AG09309 (cell line): ENCODE measurements at regions not wholly inside any gene's neighbourhood (a gene's known extent, or its start where the extent isn't known, plus 50 kb on each side); places are given as distances from the start of the nearest gene placed in this dataset.
A peak's percentile ranks its signal among the peaks of the same experiment; 100 is the strongest.

Experiments
- DNase-seq: peaks from one replicate; pipeline ENCODE4 v3.0.0-alpha.2; 2010; ENCODE audit warnings: low read depth
- H3K4me3 ChIP-seq: 2 replicates; pipeline ENCODE4 v1.5.1; 2011; ENCODE audit warnings: mild to moderate bottlenecking, low read depth, low read length, moderate library complexity; ENCODE audit not compliant: control insufficient read depth
- CTCF ChIP-seq: IDR thresholded peaks from 2 replicates; pipeline ENCODE4 v1.5.1; 2011; ENCODE audit warnings: mild to moderate bottlenecking, low read depth, low read length, inconsistent platforms; ENCODE audit not compliant: insufficient read depth, control insufficient read depth; ENCODE audit errors: missing control alignments

- TF ChIP-seq CTCF = no peak
- no peak overlapping the region for H3K4me3 ChIP-seq
- no peak for DNase-seq
These were observed 140.6 kb downstream of the VAPA start for GRCh38 chr18:10054366-10054765.

DNA sequence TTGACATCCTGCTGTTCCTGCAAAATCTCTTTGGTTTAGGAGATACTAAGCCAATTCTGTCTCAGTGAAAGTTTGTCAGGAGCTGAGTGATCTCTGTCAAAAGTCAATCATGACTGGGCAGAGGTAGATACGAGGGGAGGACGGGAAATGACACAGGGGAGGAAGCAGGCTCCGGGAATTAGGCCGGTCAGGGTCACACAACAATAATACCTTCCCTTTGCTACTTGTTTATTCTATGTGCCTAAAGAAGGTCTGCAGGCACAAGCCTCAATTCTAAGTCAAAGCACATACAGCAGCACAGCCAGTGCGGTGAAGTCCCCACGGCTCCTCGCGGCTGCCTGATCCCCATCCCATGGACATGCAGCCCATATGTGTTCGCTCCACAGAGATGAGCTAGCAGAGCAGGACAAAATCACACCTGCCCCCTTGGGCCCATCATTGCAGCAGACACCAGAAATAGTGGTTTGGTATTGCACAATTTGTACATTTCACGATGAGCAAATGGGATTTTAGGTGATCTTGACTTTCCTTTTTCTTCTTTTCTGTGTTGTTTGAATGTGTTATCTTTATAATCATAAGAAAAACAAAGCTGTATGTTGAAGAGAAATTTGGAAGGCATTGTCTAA is 141.4 kb downstream of the VAPA start:
- H3K4me3 ChIP-seq = no peak overlapping the region
- no peak for TF ChIP-seq CTCF
- no peak for DNase-seq

DNA sequence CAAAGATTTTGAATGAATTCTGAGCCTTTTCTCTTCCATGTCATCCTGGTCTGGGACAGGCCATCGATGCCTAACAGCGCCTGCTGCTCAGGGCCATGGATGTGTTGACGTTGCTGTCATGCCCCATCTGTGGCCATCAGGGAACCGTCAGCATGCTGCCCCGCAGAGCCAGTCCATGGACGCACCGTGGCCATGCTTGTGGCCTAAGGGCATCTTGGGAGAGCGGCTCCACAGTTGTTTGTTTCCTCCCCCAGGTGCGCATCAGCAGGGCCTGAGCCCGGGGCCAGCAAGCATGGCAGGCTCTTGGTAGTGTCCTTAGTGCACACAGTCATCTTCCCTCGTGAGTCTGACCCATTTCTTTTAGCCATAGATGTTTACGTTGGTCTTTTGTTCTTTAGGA is 142.7 kb downstream of the VAPA start:
- TF ChIP-seq CTCF = no peak
- H3K4me3 ChIP-seq = no peak overlapping the region
- no peak for DNase-seq

- H3K4me3 ChIP-seq = no peak overlapping the region
- DNase-seq = no peak
- no peak for TF ChIP-seq CTCF
These were observed 143.6 kb downstream of the VAPA start for GRCh38 chr18:10057401-10057893.

DNA sequence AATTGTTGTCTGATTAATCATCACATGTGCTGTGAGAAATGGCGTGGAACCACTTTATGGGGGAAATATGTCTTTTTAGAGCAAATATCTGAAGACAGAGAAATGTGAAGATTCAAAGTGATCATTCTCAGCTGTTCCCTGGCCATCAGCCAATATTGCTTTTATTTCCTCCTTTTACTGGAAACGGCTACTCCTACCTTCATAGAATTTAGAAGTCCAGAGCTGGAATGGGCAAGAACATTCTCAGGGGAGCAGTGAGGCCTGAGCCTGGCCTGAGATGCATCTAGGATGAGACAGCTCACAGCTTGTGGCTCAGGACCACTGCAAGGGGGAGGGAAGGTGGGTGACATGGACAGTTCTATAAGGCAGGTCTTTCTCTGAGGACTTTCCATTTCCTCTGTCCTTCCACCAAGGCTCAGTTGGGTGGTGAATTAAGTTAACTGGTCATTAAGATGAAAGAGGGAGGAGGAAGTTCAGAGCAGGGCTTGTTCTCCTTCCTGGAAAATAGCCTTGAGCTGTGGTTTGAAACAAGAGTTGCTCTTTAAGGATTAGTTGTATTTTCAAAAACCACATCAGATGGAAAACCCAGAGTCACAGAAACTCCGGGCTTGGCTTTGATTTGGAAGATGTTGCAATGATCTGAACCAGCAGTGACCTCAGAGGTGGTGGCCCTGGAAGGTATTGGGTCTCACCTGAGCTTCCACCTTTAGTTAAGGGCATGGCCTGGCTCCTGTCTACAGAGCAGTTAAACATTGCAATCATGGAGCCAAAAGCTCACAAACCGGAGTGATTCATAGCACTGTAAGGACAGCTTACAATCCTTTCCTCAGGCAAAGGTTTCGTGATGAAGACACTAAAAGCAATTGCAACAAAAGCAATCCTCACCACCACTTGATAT is 144.3 kb downstream of the VAPA start:
- TF ChIP-seq CTCF = no peak
- no peak overlapping the region for H3K4me3 ChIP-seq
- peak; percentile 70 for DNase-seq

DNA sequence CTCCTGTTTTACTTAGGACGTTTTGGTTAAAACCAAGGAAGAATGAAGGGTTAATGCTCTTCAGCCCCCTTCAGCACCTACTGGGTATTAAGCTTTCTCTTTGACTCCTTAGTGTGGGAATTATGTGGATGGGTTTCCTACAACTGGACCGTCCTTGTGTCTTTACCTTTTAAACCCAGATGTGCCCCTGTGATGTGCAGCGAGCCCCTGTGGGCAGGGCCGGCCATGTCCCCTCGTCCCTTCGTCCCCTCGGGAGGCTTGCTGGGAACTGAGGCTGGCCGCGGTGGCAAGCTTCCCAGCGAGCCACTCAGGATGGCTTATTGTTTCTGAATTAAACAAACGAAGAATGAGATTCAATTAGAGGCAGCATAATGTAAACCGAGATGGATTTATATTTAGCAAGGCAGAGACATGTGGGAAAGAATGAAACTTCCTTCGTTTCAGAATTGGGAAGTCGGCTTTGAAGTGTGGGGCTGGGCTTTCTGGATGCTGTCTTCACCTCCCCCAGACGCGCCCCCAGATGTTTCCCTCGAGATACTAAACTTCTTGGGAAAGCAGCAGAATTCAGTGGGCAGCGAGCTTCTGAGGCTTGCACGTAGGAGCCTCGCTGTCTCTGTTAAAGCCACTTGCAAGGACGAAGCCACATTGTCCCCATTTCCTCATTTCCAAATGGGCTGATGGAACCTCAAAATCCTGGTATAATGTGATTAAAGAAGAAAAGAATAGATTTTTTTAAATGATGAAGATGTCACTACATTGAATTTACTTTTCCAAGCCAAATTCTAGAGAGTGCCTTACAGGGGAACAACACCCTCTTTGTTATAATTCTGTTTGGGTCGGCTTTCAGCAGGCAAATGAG is 146.0 kb downstream of the VAPA start:
- H3K4me3 ChIP-seq = no peak overlapping the region
- DNase-seq = no peak
- no peak for TF ChIP-seq CTCF
